ENCODE measurements at regions not wholly inside any gene's neighbourhood (a gene's known extent, or its start where the extent isn't known, plus 50 kb on each side); places are given as distances from the start of the nearest gene placed in this dataset.

GRCh38 chr15:69849232-69849610 lies 248.5 kb downstream of the TLE3 start:
- TF ChIP-seq CTCF (IDR thresholded peaks at IDR 0.05; ENCODE audit: borderline replicate concordance, extremely low read depth, low read length, poor library complexity, severe bottlenecking) = no peak
- TF ChIP-seq EZH2 (IDR thresholded peaks at IDR 0.05; ENCODE audit: borderline replicate concordance, low read depth, low read length, severe bottlenecking) = no peak
